ENCODE measurements at regions not wholly inside any gene's neighbourhood (a gene's known extent, or its start where the extent isn't known, plus 50 kb on each side); places are given as distances from the start of the nearest gene placed in this dataset.

- TF ChIP-seq CTCF (IDR thresholded peaks at IDR 0.05) (no peak), POLR2A (IDR thresholded peaks at IDR 0.05) (no peak)
Measured at GRCh38 chr14:48193893-48194292, 518.5 kb upstream of the MDGA2 start.
